ENCODE measurements at regions not wholly inside any gene's neighbourhood (a gene's known extent, or its start where the extent isn't known, plus 50 kb on each side); places are given as distances from the start of the nearest gene placed in this dataset.

DNA sequence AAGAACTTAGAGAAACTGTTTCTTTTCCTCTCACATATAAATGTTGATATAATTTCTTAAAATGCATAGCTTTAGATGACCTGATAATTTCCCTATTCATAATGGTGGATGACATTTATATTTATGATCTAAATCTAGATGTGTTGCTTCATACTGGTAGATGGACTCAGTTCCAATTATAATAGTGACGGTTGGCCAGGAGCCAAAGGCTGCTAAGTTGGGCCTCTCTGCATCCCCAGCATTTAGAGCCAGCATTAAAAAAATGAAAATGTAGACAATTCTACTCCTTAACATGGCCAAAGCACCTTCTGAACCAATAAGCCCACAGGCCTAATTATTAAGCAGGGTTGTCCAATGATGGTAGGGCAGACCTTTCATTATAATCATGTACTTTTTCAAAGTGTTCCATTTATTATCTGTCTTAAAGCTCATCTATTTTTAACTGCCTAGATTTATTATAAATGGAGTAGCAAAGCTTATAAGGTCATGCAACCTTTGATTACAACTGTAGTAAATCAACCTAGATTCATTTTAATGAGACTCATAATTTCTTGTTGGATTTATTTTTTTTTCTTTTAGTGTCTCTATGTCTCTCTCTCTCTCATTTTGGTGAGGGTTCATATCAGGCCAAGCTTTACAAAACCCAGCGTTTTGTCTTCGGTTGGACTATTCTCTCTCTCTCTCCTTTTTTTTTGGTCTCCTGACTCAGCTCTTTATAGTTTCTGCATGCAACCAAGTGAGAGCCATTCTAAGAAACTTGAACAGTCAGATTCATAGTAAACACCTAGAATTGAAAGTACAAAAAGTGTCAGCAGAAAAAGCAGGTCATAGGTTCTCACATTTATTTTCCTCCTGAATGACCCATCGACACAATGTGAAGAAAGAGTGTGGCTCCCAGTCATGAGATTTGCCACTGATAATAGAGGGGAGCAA lies 2016.1 kb upstream of the PIK3C3 start:
- no peak overlapping the region for H3K4me3 Mint-ChIP-seq
- no peak for DNase-seq (ENCODE audit: low spot score)
- no peaks in the 10 kb centered on the region for H3K79me2 ChIP-seq (ENCODE audit: low read depth)
- no peak overlapping the region for H3K9ac ChIP-seq
- H3K27me3 ChIP-seq = no peaks in the 10 kb centered on the region
- no peaks in the 10 kb centered on the region for H3K27me3 Mint-ChIP-seq (ENCODE audit: insufficient read depth, low read depth)
- H2AFZ ChIP-seq (replicated peaks) = no peak overlapping the region
- no peaks in the 10 kb centered on the region for H3F3A ChIP-seq (ENCODE audit: low read depth)
- no peak overlapping the region for H3K4me2 ChIP-seq
- H3K36me3 Mint-ChIP-seq = no peaks in the 10 kb centered on the region
- no peaks in the 10 kb centered on the region for H3K9me3 Mint-ChIP-seq
- H3K27ac Mint-ChIP-seq = no peak overlapping the region
- no peaks in the 10 kb centered on the region for H3K4me1 Mint-ChIP-seq
- no peaks in the 10 kb centered on the region for H4K20me1 ChIP-seq (ENCODE audit: low read depth)
- no peak overlapping the region for H3K4me3 ChIP-seq
- no peaks in the 10 kb centered on the region for H3K36me3 ChIP-seq
- no peak overlapping the region for H3K27ac ChIP-seq
- TF ChIP-seq, protein P1, sequence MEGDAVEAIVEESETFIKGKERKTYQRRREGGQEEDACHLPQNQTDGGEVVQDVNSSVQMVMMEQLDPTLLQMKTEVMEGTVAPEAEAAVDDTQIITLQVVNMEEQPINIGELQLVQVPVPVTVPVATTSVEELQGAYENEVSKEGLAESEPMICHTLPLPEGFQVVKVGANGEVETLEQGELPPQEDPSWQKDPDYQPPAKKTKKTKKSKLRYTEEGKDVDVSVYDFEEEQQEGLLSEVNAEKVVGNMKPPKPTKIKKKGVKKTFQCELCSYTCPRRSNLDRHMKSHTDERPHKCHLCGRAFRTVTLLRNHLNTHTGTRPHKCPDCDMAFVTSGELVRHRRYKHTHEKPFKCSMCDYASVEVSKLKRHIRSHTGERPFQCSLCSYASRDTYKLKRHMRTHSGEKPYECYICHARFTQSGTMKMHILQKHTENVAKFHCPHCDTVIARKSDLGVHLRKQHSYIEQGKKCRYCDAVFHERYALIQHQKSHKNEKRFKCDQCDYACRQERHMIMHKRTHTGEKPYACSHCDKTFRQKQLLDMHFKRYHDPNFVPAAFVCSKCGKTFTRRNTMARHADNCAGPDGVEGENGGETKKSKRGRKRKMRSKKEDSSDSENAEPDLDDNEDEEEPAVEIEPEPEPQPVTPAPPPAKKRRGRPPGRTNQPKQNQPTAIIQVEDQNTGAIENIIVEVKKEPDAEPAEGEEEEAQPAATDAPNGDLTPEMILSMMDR (IDR thresholded peaks at IDR 0.05) = no peak
- TF ChIP-seq EZH2 (IDR thresholded peaks at IDR 0.05) (no peak), EZH2phosphoT487 (IDR thresholded peaks at IDR 0.05) (no peak)
- no peaks in the 10 kb centered on the region for H3K9me3 ChIP-seq (ENCODE audit: low read depth)
- no peaks in the 10 kb centered on the region for H3K4me1 ChIP-seq

DNA sequence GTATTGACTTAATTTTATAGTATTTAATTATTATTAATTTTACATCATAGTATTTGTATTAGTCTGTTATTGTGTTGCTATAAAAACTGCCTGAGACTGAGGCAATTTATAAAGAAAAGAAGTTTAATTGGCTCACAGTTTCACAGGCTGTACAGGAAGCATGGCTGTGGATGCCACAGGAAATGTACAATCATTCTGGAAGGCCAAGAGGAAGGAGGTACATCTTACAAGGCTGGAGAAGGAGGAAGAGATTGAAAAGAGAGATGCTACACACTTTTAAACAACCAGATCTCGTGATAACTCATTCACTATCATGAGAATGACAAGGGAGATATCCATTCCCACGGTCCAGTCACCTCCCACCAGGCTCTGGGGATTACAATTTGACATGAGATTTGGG lies 2019.4 kb upstream of the PIK3C3 start:
- Mint-ChIP-seq H3K4me1 (no peaks in the 10 kb centered on the region), H3K9me3 (no peaks in the 10 kb centered on the region), H3K27ac (no peak overlapping the region), H3K36me3 (no peaks in the 10 kb centered on the region), H3K27me3 (ENCODE audit: insufficient read depth, low read depth) (no peaks in the 10 kb centered on the region), H3K4me3 (no peak overlapping the region)
- Histone ChIP-seq H3K79me2 (ENCODE audit: low read depth) (no peaks in the 10 kb centered on the region), H3K4me3 (no peak overlapping the region), H3K4me2 (no peak overlapping the region), H3K9me3 (ENCODE audit: low read depth) (no peaks in the 10 kb centered on the region), H3K4me1 (no peaks in the 10 kb centered on the region), H3K27me3 (no peaks in the 10 kb centered on the region), H3K27ac (no peak overlapping the region), H4K20me1 (ENCODE audit: low read depth) (no peaks in the 10 kb centered on the region), H3F3A (ENCODE audit: low read depth) (no peaks in the 10 kb centered on the region), H3K9ac (no peak overlapping the region), H2AFZ (replicated peaks) (no peak overlapping the region), H3K36me3 (no peaks in the 10 kb centered on the region)
- DNase-seq (ENCODE audit: low spot score) = no peak
- TF ChIP-seq, protein P1 (IDR thresholded peaks at IDR 0.05) = no peak
- no peak for TF ChIP-seq EZH2 (IDR thresholded peaks at IDR 0.05)
- TF ChIP-seq EZH2phosphoT487 (IDR thresholded peaks at IDR 0.05) = no peak

DNA sequence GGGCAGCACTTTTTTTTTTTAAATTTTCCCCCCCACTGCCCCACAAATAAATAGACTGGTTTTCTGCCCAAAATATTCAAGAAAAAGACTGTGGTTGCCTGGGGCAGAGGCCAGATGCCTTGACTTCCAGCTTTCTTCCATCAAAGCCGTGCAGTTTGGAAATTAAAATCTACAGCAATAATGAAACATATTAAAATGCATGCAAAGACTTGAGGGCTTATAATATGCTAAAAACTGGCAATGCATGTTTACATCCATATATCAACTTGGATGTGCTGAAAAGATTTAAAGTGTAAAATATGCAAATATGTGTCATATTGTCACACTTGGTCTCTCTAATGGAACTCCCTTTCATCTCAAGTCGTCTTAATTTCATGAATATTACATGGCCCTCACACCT lies 2036.2 kb upstream of the PIK3C3 start:
- no peak overlapping the region for H2AFZ ChIP-seq (replicated peaks)
- H3K27me3 Mint-ChIP-seq (ENCODE audit: insufficient read depth, low read depth) = no peaks in the 10 kb centered on the region
- no peaks in the 10 kb centered on the region for H3K36me3 Mint-ChIP-seq
- peaks cover 3% of the 10 kb centered on the region for H3K4me1 Mint-ChIP-seq
- no peak overlapping the region for H3K4me3 Mint-ChIP-seq
- no peaks in the 10 kb centered on the region for H3K36me3 ChIP-seq
- TF ChIP-seq, protein P1 (IDR thresholded peaks at IDR 0.05) = no peak
- TF ChIP-seq EZH2phosphoT487 (IDR thresholded peaks at IDR 0.05) = no peak
- TF ChIP-seq EZH2 (IDR thresholded peaks at IDR 0.05) = no peak
- no peak overlapping the region for H3K27ac ChIP-seq
- H3K27me3 ChIP-seq = no peaks in the 10 kb centered on the region
- H4K20me1 ChIP-seq (ENCODE audit: low read depth) = no peaks in the 10 kb centered on the region
- H3K27ac Mint-ChIP-seq = no peak overlapping the region
- no peaks in the 10 kb centered on the region for H3K9me3 ChIP-seq (ENCODE audit: low read depth)
- H3K4me2 ChIP-seq = no peak overlapping the region
- no peaks in the 10 kb centered on the region for H3F3A ChIP-seq (ENCODE audit: low read depth)
- no peak overlapping the region for H3K9ac ChIP-seq
- no peak for DNase-seq (ENCODE audit: low spot score)
- no peaks in the 10 kb centered on the region for H3K79me2 ChIP-seq (ENCODE audit: low read depth)
- H3K4me3 ChIP-seq = no peak overlapping the region
- no peaks in the 10 kb centered on the region for H3K4me1 ChIP-seq
- H3K9me3 Mint-ChIP-seq = peaks cover under 1% of the 10 kb centered on the region
